PC-9 (cell line): ENCODE measurements at regions not wholly inside any gene's neighbourhood (a gene's known extent, or its start where the extent isn't known, plus 50 kb on each side); places are given as distances from the start of the nearest gene placed in this dataset.

Experiments
- BruUV-seq: library from RNA; stranded (reverse); fragments of 400-500 nt; replicated peaks from 2 replicates; lab custom pipeline; 2021; lab: Mats Ljungman, UMichigan
- CTCF ChIA-PET: fragments of 300-600 bp; sonication (Branson Sonifier 250); formaldehyde crosslinking; loops from one replicate; lab custom pipeline; 2022; ENCODE audit warnings: antibody characterized with exemption; lab: Charles Lee
- POLR2A ChIA-PET: fragments of 300-600 bp; sonication (Branson Sonifier 250); formaldehyde crosslinking; loops from one replicate; lab custom pipeline; 2022; ENCODE audit warnings: antibody characterized with exemption; ENCODE audit not compliant: unreplicated experiment; lab: Charles Lee
- DNase-seq, 2 experiments: peaks; one replicate each; pipeline versions ENCODE4 v3.0.0 to v3.0.0-alpha.2; 2015 to 2022; ENCODE audit warnings: mixed read lengths in 1 of 2
- H2AFZ ChIP-seq: fragments of 200-600 bp; sonication (generic); 2 replicates; pipeline ENCODE4 v1.8.1; 2017; ENCODE audit warnings: antibody characterized with exemption
- H3F3A ChIP-seq: fragments of 200-600 bp; sonication (generic); 2 replicates; pipeline ENCODE4 v1.8.1; 2017; ENCODE audit warnings: antibody characterized with exemption, mild to moderate bottlenecking, low read depth; ENCODE audit not compliant: insufficient read depth
- H3K27ac ChIP-seq: fragments of 200-600 bp; sonication (generic); 2 replicates; pipeline ENCODE4 v1.6.1; 2016; ENCODE audit warnings: mixed run types
- H3K27me3 ChIP-seq: fragments of 200-600 bp; sonication (generic); 2 replicates; pipeline ENCODE4 v1.6.1; 2016; ENCODE audit warnings: low read depth, mixed run types; ENCODE audit not compliant: insufficient read depth
- H3K36me3 ChIP-seq: fragments of 200-600 bp; sonication (generic); 2 replicates; pipeline ENCODE4 v1.6.1; 2016; ENCODE audit warnings: low read depth, mixed run types
- H3K4me1 ChIP-seq: fragments of 200-600 bp; sonication (generic); replicated peaks from 2 replicates; pipeline ENCODE4 v1.6.1; 2016; ENCODE audit warnings: mixed run types; ENCODE audit not compliant: insufficient read depth
- H3K4me2 ChIP-seq: fragments of 200-600 bp; sonication (generic); 2 replicates; pipeline ENCODE4 v1.6.1; 2017; ENCODE audit warnings: mixed run types
- H3K4me3 ChIP-seq: fragments of 200-600 bp; sonication (generic); 2 replicates; pipeline ENCODE4 v1.6.1; 2016; ENCODE audit warnings: mixed run types
- H3K79me2 ChIP-seq: fragments of 200-600 bp; sonication (generic); 2 replicates; pipeline ENCODE4 v1.6.1; 2017; ENCODE audit warnings: low read depth, mixed run types
- H3K9me2 ChIP-seq: fragments of 200-600 bp; sonication (generic); 2 replicates; pipeline ENCODE4 v1.8.1; 2017; ENCODE audit warnings: mild to moderate bottlenecking; ENCODE audit not compliant: insufficient read depth
- H3K9me3 ChIP-seq: fragments of 200-600 bp; sonication (generic); 2 replicates; pipeline ENCODE4 v1.8.1; 2016; ENCODE audit warnings: low read depth; ENCODE audit not compliant: insufficient read depth
- H4K20me1 ChIP-seq: fragments of 200-600 bp; sonication (generic); 2 replicates; pipeline ENCODE4 v1.8.1; 2017; ENCODE audit not compliant: insufficient read depth
- EZH2 ChIP-seq: fragments of 200-600 bp; sonication (generic); IDR thresholded peaks from 2 replicates; pipeline ENCODE4 v1.8.0; 2017; ENCODE audit warnings: antibody characterized with exemption, low read depth
- intact Hi-C: fragments of 100-400 bp; cut with micrococcal nuclease; formaldehyde crosslinking; loops from one replicate; pipeline ENCODE4 v1.10.0; 2022; ENCODE audit not compliant: unreplicated experiment
- TF ChIP-seq, protein P1 (sequence below): fragments of 200-600 bp; sonication (generic); conservative IDR thresholded peaks from 2 replicates; pipeline ENCODE4 v1.6.1; 2017; ENCODE audit warnings: mixed run types, antibody characterized with exemption, mild to moderate bottlenecking, moderate library complexity

DNA sequence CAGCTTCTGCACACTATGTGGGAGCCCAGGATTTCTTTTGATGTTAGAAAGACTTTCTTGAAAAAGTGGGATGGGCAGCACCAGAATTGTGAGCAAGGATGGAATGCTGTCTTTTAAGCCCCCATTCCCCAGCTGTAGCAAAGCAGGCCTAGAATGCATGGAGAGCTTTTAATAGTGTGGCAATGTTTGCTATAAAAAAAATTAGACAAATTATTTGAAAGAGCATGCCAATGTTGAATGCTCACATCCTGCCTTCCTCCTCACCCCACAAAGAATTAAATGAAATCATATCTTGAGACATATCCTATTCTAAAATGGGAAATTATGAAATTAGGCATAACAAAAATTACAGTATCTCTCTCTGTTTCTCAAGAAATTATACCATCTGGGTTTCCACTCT, 154.7 kb downstream of the C11orf91 start:
- H3K79me2 ChIP-seq: no peaks in the 10 kb centered on the region
- no TSS peak for BruUV-seq
- H4K20me1 ChIP-seq: no peaks in the 10 kb centered on the region
- no peaks in the 10 kb centered on the region for H3K9me3 ChIP-seq
- intact Hi-C loops: no loop called here
- no peaks in the 10 kb centered on the region for H3K36me3 ChIP-seq
- POLR2A ChIA-PET: no interaction called here
- CTCF ChIA-PET: no interaction called here
- H3K4me1 ChIP-seq: no peaks in the 10 kb centered on the region
- no peak overlapping the region for H3K4me2 ChIP-seq
- H3K27ac ChIP-seq: no peak overlapping the region
- no peaks in the 10 kb centered on the region for H3F3A ChIP-seq
- no peak for DNase-seq
- no peak for TF ChIP-seq EZH2
- TF ChIP-seq, protein P1, sequence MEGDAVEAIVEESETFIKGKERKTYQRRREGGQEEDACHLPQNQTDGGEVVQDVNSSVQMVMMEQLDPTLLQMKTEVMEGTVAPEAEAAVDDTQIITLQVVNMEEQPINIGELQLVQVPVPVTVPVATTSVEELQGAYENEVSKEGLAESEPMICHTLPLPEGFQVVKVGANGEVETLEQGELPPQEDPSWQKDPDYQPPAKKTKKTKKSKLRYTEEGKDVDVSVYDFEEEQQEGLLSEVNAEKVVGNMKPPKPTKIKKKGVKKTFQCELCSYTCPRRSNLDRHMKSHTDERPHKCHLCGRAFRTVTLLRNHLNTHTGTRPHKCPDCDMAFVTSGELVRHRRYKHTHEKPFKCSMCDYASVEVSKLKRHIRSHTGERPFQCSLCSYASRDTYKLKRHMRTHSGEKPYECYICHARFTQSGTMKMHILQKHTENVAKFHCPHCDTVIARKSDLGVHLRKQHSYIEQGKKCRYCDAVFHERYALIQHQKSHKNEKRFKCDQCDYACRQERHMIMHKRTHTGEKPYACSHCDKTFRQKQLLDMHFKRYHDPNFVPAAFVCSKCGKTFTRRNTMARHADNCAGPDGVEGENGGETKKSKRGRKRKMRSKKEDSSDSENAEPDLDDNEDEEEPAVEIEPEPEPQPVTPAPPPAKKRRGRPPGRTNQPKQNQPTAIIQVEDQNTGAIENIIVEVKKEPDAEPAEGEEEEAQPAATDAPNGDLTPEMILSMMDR: no peak
- H3K27me3 ChIP-seq: no peaks in the 10 kb centered on the region
- H2AFZ ChIP-seq: no peak overlapping the region
- H3K9me2 ChIP-seq: no peaks in the 10 kb centered on the region
- no peak overlapping the region for H3K4me3 ChIP-seq

DNA sequence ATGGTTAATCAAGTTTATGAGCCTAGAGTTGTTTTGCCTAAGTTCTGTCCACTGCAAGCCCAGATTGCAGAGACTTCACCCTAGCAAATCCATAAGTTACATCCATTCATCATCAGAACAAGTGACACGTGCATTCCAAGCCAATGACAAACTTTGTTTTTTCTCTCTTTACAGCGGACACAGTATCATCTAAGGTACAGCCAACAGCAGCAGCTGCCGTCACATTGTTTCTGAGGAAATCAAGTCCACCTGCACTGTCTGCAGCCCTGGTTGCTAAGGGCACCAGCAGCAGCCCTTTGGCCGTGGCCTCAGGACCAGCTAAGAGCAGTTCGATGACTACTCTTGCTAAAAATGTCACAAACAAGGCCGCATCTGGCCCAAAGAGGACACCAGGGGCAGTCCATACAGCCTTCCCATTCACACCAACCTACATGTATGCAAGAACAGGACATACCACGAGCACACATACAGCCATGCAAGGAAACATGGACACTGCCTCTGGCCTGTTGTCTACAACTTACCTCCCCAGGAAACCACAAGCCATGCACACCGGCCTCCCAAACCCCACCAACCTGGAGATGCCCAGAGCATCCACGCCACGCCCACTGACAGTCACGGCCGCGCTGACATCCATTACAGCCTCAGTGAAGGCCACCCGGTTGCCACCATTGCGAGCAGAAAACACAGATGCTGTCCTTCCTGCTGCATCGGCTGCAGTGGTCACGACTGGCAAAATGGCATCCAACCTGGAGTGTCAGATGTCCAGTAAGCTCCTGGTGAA, 155.8 kb downstream of the C11orf91 start:
- Histone ChIP-seq H4K20me1 (no peaks in the 10 kb centered on the region), H3K4me1 (no peaks in the 10 kb centered on the region), H3K27me3 (no peaks in the 10 kb centered on the region), H3K4me2 (no peak overlapping the region), H3K27ac (no peak overlapping the region), H3K4me3 (no peak overlapping the region), H3K9me2 (no peaks in the 10 kb centered on the region), H3K9me3 (no peaks in the 10 kb centered on the region), H3K36me3 (no peaks in the 10 kb centered on the region), H3K79me2 (no peaks in the 10 kb centered on the region), H3F3A (no peaks in the 10 kb centered on the region), H2AFZ (no peak overlapping the region)
- TF ChIP-seq, protein P1: no peak
- TF ChIP-seq EZH2: no peak
- intact Hi-C loops: loop anchor here (1.0 to 5.0 kb wide), 3 partner anchors 158 to 192 kb away; partner anchors contain the start of genes C11orf91 and CD59
- POLR2A ChIA-PET: no interaction called here
- CTCF ChIA-PET: interaction anchor here (1.3 kb wide), 1 partner anchor 88 kb away, joined by 3 read pairs; no protein-coding TSS in a partner anchor
- no peak for DNase-seq
- no TSS peak for BruUV-seq

DNA sequence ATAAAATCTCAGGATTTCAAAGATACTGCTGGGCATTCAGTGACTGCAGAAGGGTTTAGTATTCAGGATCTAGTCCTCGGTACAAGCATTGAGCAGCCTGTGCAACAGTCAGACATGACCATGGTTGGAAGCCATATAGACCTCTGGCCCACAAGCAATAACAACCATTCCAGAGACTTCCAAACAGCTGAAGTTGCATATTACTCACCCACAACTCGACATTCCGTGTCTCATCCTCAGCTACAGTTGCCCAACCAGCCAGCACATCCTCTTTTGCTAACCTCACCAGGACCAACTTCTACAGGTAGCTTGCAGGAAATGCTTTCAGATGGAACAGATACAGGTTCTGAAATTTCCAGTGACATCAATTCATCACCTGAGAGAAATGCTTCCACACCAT, 156.8 kb downstream of the C11orf91 start:
- no peaks in the 10 kb centered on the region for H3K9me2 ChIP-seq
- no TSS peak for BruUV-seq
- CTCF ChIA-PET: interaction anchor here (0.9 to 1.3 kb wide), 2 partner anchors 89 to 199 kb away, joined by 3 read pairs; no protein-coding TSS in a partner anchor
- no peak overlapping the region for H3K4me2 ChIP-seq
- no peaks in the 10 kb centered on the region for H3K79me2 ChIP-seq
- no peaks in the 10 kb centered on the region for H4K20me1 ChIP-seq
- H3K27ac ChIP-seq: no peak overlapping the region
- no peaks in the 10 kb centered on the region for H3K36me3 ChIP-seq
- no peak overlapping the region for H3K4me3 ChIP-seq
- no peaks in the 10 kb centered on the region for H3K9me3 ChIP-seq
- no peaks in the 10 kb centered on the region for H3F3A ChIP-seq
- H3K4me1 ChIP-seq: no peaks in the 10 kb centered on the region
- no peak for TF ChIP-seq EZH2
- TF ChIP-seq, protein P1: no peak
- POLR2A ChIA-PET: no interaction called here
- no peaks in the 10 kb centered on the region for H3K27me3 ChIP-seq
- no peak for DNase-seq
- intact Hi-C loops: loop anchor here (1.0 to 5.0 kb wide), 4 partner anchors 144 to 192 kb away; partner anchors contain the start of genes C11orf91 and CD59
- H2AFZ ChIP-seq: no peak overlapping the region
